H1 (cell line): ENCODE measurements at regions not wholly inside any gene's neighbourhood (a gene's known extent, or its start where the extent isn't known, plus 50 kb on each side); places are given as distances from the start of the nearest gene placed in this dataset.

Experiments used
- FOSL1 ChIP-seq: IDR thresholded peaks from 2 replicates; pipeline ENCODE4 v1.6.1; 2011; ENCODE audit warnings: mild to moderate bottlenecking, low read depth, low read length, moderate library complexity; ENCODE audit not compliant: insufficient read depth
- MAFK ChIP-seq: IDR thresholded peaks from 2 replicates; pipeline ENCODE4 v1.6.1; 2012; ENCODE audit warnings: low read depth, mild to moderate bottlenecking, improper control_type of control experiment, low read length
- POLR2A ChIP-seq, 2 experiments: IDR thresholded peaks; 1 replicate in 1 of 2; 2 replicates in 1 of 2; pipeline ENCODE4 v1.6.1; 2011; ENCODE audit warnings: low read depth in 2 of 2, low read length in 2 of 2, mild to moderate bottlenecking in 2 of 2; ENCODE audit errors: control extremely low read depth in 1 of 2
- YY1 ChIP-seq: IDR thresholded peaks from 2 replicates; pipeline ENCODE4 v1.6.1; 2011; ENCODE audit warnings: low read depth, mild to moderate bottlenecking, low read length
- TF ChIP-seq, protein P1 (sequence below), 3 experiments: IDR thresholded peaks; 1 replicate in 2 of 3; 2 replicates in 1 of 3; pipeline versions ENCODE4 v1.5.1 to v1.6.1; 2011; ENCODE audit warnings: low read length in 3 of 3, mild to moderate bottlenecking in 3 of 3, inconsistent platforms in 2 of 3, low read depth in 1 of 3, moderate library complexity in 1 of 3; ENCODE audit not compliant: insufficient read depth in 1 of 3; ENCODE audit errors: control extremely low read depth in 1 of 3

DNA sequence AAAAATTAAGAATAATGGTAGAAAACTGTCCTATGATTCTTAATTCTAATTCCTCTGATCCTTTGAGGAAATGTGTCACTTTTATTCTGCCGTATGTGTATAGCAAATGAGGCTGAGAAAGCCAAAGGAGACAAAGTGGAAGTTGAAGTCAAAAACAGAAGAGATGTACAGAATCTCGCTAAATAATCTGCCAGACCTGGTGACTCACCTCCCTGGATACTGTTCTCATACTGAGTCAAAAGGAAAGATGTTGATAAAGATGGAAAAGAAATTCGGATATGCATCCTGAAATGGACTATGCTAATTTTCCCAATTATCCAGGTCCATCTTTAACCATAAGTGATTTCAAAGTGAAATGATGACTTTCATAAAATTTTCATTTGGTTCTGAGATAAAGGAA is 92.5 kb downstream of the DUSP6 start:
- TF ChIP-seq POLR2A (IDR thresholded peaks at IDR 0.05; ENCODE audit: control extremely low read depth in 1 of 2, low read depth in 2 of 2, low read length in 2 of 2): no peak
- TF ChIP-seq, protein P1, sequence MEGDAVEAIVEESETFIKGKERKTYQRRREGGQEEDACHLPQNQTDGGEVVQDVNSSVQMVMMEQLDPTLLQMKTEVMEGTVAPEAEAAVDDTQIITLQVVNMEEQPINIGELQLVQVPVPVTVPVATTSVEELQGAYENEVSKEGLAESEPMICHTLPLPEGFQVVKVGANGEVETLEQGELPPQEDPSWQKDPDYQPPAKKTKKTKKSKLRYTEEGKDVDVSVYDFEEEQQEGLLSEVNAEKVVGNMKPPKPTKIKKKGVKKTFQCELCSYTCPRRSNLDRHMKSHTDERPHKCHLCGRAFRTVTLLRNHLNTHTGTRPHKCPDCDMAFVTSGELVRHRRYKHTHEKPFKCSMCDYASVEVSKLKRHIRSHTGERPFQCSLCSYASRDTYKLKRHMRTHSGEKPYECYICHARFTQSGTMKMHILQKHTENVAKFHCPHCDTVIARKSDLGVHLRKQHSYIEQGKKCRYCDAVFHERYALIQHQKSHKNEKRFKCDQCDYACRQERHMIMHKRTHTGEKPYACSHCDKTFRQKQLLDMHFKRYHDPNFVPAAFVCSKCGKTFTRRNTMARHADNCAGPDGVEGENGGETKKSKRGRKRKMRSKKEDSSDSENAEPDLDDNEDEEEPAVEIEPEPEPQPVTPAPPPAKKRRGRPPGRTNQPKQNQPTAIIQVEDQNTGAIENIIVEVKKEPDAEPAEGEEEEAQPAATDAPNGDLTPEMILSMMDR (IDR thresholded peaks at IDR 0.05; ENCODE audit: control extremely low read depth in 1 of 3, insufficient read depth in 1 of 3, low read depth in 1 of 3, low read length in 3 of 3): no peak
- TF ChIP-seq MAFK: no peak
- no peak for TF ChIP-seq YY1
- TF ChIP-seq FOSL1: no peak
